SU-DHL-6 (cell line): ENCODE measurements at regions not wholly inside any gene's neighbourhood (a gene's known extent, or its start where the extent isn't known, plus 50 kb on each side); places are given as distances from the start of the nearest gene placed in this dataset.

Source experiments
- H2AFZ ChIP-seq: fragments of 200-600 bp; sonication (generic); 2 replicates; pipeline ENCODE4 v1.6.1; 2014; ENCODE audit warnings: low read depth, mild to moderate bottlenecking, moderate library complexity, mixed read lengths, antibody characterized with exemption, low read length; ENCODE audit not compliant: severe bottlenecking
- H3F3A ChIP-seq: fragments of 200-600 bp; shearing (Covaris generic); 2 replicates; pipeline ENCODE4 v1.6.0; 2016; ENCODE audit warnings: antibody characterized with exemption, mild to moderate bottlenecking; ENCODE audit not compliant: insufficient read depth
- H3K27ac ChIP-seq: fragments of 200-600 bp; sonication (generic); 2 replicates; pipeline ENCODE4 v1.5.1; 2016; ENCODE audit warnings: low read depth, mild to moderate bottlenecking, low read length, moderate library complexity, mixed read lengths
- H3K27me3 ChIP-seq: fragments of 200-600 bp; sonication (generic), shearing (Covaris generic); 2 replicates; pipeline ENCODE4 v1.6.0; 2014; ENCODE audit warnings: mild to moderate bottlenecking, low read length
- H3K36me3 ChIP-seq: fragments of 200-600 bp; sonication (generic); 2 replicates; pipeline ENCODE4 v1.6.1; 2014; ENCODE audit warnings: mild to moderate bottlenecking, low read length, mixed read lengths
- H3K4me2 ChIP-seq: fragments of 300-600, 200-600 bp; shearing (Covaris generic), sonication (generic); 2 replicates; pipeline ENCODE4 v1.6.0; 2014; ENCODE audit warnings: low read length, low read depth, mild to moderate bottlenecking; ENCODE audit not compliant: poor library complexity, severe bottlenecking
- H3K4me3 ChIP-seq: fragments of 200-600 bp; sonication (generic); 2 replicates; pipeline ENCODE4 v1.5.1; 2014; ENCODE audit warnings: antibody characterized with exemption, low read length, mild to moderate bottlenecking, mixed read lengths; ENCODE audit not compliant: insufficient read depth, poor library complexity, severe bottlenecking
- H3K79me2 ChIP-seq: fragments of 200-600 bp; sonication (generic); 2 replicates; pipeline ENCODE4 v1.6.1; 2014; ENCODE audit warnings: mild to moderate bottlenecking, low read length, moderate library complexity; ENCODE audit not compliant: insufficient read depth
- H3K9ac ChIP-seq: fragments of 200-600 bp; sonication (generic); 2 replicates; pipeline ENCODE4 v1.7.0; 2014; ENCODE audit warnings: mild to moderate bottlenecking, low read length
- H3K9me2 ChIP-seq: fragments of 200-600 bp; sonication (generic); replicated peaks from 2 replicates; pipeline ENCODE4 v1.6.1; 2014; ENCODE audit warnings: low read length; ENCODE audit not compliant: insufficient read depth
- H3K9me3 ChIP-seq: fragments of 200-600 bp; sonication (generic); 2 replicates; pipeline ENCODE4 v1.6.1; 2014; ENCODE audit warnings: low read length, mixed read lengths; ENCODE audit not compliant: insufficient read depth
- H4K20me1 ChIP-seq: fragments of 200-600 bp; sonication (generic); 2 replicates; pipeline ENCODE4 v1.6.1; 2014; ENCODE audit warnings: low read depth, mild to moderate bottlenecking, antibody characterized with exemption, low read length, moderate library complexity, mixed read lengths
- CTCF ChIP-seq: fragments of 200-600 bp; sonication (generic); IDR thresholded peaks from one replicate; pipeline ENCODE4 v1.5.1; 2017; ENCODE audit warnings: antibody characterized with exemption, mild to moderate bottlenecking, low read length, moderate library complexity; ENCODE audit not compliant: insufficient read depth, poor library complexity, severe bottlenecking
- EZH2phosphoT487 ChIP-seq: fragments of 200-600 bp; sonication (generic), shearing (Covaris generic); conservative IDR thresholded peaks from 2 replicates; pipeline ENCODE4 v1.6.1; 2018; ENCODE audit warnings: mild to moderate bottlenecking, antibody characterized with exemption, low read length, moderate library complexity, mixed read lengths

- no peaks in the 10 kb centered on the region for H4K20me1 ChIP-seq
- no peak for TF ChIP-seq EZH2phosphoT487
- no peak overlapping the region for H3K4me3 ChIP-seq
- H3K9ac ChIP-seq = no peak overlapping the region
- no peaks in the 10 kb centered on the region for H3K36me3 ChIP-seq
- H2AFZ ChIP-seq = no peak overlapping the region
- H3K27ac ChIP-seq = no peak overlapping the region
- no peaks in the 10 kb centered on the region for H3K9me3 ChIP-seq
- H3K4me2 ChIP-seq = no peak overlapping the region
- H3F3A ChIP-seq = no peaks in the 10 kb centered on the region
- H3K79me2 ChIP-seq = no peaks in the 10 kb centered on the region
- H3K27me3 ChIP-seq = no peaks in the 10 kb centered on the region
- no peaks in the 10 kb centered on the region for H3K9me2 ChIP-seq
Observed at GRCh38 chr10:128361487-128361886, 235.3 kb upstream of the MKI67 start.

GRCh38 chr10:128362514-128362913 is 236.3 kb upstream of the MKI67 start:
- TF ChIP-seq EZH2phosphoT487 = no peak
- no peak for TF ChIP-seq CTCF
- no peak overlapping the region for H2AFZ ChIP-seq
- no peaks in the 10 kb centered on the region for H3K9me2 ChIP-seq
- no peaks in the 10 kb centered on the region for H3F3A ChIP-seq
- H3K4me2 ChIP-seq = no peak overlapping the region
- H3K9me3 ChIP-seq = no peaks in the 10 kb centered on the region
- no peak overlapping the region for H3K27ac ChIP-seq
- no peak overlapping the region for H3K4me3 ChIP-seq
- no peaks in the 10 kb centered on the region for H4K20me1 ChIP-seq
- H3K27me3 ChIP-seq = no peaks in the 10 kb centered on the region
- H3K9ac ChIP-seq = no peak overlapping the region
- H3K79me2 ChIP-seq = no peaks in the 10 kb centered on the region
- no peaks in the 10 kb centered on the region for H3K36me3 ChIP-seq

GRCh38 chr10:128364631-128365030 is 238.4 kb upstream of the MKI67 start:
- H3F3A ChIP-seq = no peaks in the 10 kb centered on the region
- H3K9me3 ChIP-seq = no peaks in the 10 kb centered on the region
- no peak overlapping the region for H3K4me3 ChIP-seq
- H4K20me1 ChIP-seq = no peaks in the 10 kb centered on the region
- H3K36me3 ChIP-seq = no peaks in the 10 kb centered on the region
- H3K27ac ChIP-seq = no peak overlapping the region
- no peak overlapping the region for H3K4me2 ChIP-seq
- no peak overlapping the region for H3K9ac ChIP-seq
- no peaks in the 10 kb centered on the region for H3K79me2 ChIP-seq
- no peaks in the 10 kb centered on the region for H3K9me2 ChIP-seq
- TF ChIP-seq EZH2phosphoT487 (no peak), CTCF (no peak)
- H2AFZ ChIP-seq = no peak overlapping the region
- H3K27me3 ChIP-seq = no peaks in the 10 kb centered on the region

- H3K4me2 ChIP-seq = no peak overlapping the region
- no peak overlapping the region for H3K4me3 ChIP-seq
- no peak overlapping the region for H2AFZ ChIP-seq
- H3K9ac ChIP-seq = no peak overlapping the region
- no peaks in the 10 kb centered on the region for H3K79me2 ChIP-seq
- no peaks in the 10 kb centered on the region for H3K9me3 ChIP-seq
- no peaks in the 10 kb centered on the region for H3F3A ChIP-seq
- no peaks in the 10 kb centered on the region for H3K9me2 ChIP-seq
- no peaks in the 10 kb centered on the region for H4K20me1 ChIP-seq
- H3K27ac ChIP-seq = no peak overlapping the region
- no peak for TF ChIP-seq CTCF
- TF ChIP-seq EZH2phosphoT487 = no peak
- no peaks in the 10 kb centered on the region for H3K27me3 ChIP-seq
- no peaks in the 10 kb centered on the region for H3K36me3 ChIP-seq
Observed at GRCh38 chr10:128365156-128365725, 239.0 kb upstream of the MKI67 start.
